NCI-H2029 (cell line): ENCODE measurements at regions not wholly inside any gene's neighbourhood (a gene's known extent, or its start where the extent isn't known, plus 50 kb on each side); places are given as distances from the start of the nearest gene placed in this dataset.

ENCODE experiments used
- DNase-seq: peaks from one replicate; lab custom pipeline; 2025; lab: John Stamatoyannopoulos, UW

DNA sequence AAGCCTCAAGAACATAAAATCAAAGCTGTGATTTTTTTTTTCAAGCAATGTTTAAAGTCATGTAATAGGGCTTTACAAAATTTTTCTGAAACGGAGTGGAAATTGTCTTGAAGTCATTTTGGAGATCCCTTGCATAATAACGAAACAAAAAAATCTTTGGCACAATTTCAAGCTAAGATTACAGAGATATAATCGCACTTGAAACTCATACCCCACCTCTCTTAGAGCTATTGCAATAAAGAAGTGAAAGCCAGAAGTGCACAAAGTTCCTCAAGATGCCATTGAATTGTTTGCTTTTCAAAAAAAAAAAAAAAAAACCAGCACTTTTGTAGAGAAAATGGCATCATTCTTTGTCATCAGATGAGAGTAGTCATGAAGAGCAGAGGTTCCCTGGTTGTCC is 152.3 kb downstream of the PAX3 start:
- DNase-seq: no peak

DNA sequence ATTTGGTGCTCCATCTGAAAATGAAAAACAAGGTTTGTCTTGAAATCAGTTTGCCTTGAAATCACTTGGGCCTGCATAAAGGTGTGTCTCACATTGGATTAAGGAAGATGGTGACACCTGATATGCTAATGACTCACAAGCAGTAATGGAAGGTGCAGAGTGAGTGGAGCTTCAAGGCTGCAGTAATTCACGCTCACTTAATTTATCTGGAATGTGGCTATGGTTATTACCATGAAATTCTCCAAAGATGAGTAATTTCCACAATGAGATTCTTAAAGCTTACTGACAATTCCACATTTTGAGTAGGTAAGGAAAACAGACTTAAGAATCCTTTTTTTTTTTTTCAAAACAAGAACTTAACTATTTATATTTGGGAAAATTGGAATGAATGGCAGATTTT is 156.8 kb downstream of the PAX3 start:
- no peak for DNase-seq

DNA sequence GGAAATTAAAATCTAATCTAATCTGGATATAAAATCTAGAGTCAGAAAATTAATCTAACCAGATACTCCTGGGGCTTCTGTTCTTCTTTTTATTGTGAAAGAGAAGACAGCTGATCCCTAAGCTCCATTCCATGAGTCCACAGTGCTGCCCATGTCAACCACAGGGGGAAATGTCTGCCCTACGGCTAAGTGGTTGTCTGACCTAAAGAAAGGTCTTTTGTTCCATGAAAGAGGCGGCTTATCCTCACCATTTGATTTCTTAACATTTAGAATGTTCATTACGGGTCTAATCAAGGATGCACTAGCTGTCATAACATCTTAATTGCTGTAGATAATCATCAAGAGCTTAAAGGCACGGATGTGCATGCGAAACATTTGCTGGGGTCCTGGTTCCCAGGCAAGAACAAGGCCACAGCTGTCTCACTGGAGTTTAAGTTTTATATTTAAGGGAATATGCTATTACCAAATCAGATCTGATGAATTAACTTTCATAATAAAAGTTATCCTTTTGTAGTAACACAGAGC is 162.6 kb downstream of the PAX3 start:
- no peak for DNase-seq

DNA sequence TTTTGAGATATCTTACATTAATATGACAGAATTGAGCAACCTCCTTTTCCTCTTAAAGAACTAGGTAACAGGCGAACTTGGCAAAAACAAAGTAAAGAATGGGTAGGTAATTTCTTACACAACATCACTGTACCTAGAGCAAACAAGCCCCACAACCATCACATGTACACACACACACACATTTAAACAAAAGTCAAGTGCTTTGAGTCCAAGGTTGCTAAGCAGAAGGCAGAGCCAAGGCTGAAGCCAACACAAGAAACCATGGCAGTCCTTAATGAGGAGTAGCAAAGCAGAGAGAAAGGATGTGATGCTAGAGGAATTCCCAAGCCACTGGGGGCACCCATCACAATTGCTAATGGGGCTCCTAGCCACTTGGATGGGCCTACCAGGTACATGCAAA is 164.1 kb downstream of the PAX3 start:
- DNase-seq: no peak

DNA sequence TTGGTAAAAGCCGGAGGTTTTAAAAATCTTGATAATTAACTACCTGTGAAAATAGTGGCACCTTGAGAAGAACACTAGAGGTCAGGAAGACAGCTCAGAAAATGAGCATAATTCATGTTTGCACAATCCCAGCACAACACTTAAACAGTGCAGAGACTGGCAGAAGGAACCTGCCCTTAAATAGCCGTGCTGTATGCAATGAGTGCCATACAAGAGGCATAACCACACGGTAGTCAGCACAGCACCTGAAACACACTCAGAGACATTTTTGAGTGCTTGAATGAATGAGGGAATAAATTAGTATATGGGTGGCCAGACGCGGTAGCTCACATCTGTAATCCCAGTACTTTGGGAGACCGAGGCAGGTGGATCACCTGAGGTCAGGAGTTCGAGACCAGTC is 164.9 kb downstream of the PAX3 start:
- DNase-seq: no peak

DNA sequence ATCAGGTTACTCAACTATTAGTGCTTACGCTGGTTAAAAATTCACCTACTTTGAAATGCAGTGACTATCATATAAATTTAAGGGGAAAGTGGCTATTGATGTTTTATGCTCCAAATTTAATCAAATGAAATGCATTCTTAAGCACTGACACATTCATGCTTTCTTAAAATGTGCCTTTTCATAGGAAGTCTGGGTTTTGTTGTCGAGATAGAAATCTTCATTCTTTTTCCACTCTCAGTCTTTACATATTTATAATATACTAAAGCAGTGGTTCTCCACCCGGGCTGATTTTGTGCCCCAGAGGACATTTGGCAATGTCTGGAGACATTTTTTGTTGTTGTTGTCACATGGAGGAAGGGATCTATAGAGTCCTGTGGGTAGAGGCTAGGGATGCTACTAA is 167.9 kb downstream of the PAX3 start:
- no peak for DNase-seq

DNA sequence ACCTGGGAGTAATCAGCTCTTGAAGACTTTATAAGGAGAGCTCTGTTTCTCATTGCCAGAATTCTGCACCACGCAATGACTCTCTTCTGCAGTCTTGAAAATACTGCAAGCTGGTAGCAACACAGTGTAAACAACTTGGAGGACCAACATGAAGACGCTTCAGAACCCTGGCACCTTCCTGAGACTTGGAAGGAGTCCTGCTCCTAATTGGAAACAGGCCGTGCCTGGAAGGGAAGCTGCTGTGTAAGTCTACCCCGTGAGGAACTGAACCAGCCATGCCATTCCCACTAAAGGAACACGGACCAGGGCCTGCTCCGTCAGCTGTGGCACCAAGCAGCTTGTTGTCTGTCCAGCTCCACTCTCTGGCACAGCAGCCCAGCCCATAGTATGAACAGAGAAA is 171.1 kb downstream of the PAX3 start:
- DNase-seq: no peak

DNA sequence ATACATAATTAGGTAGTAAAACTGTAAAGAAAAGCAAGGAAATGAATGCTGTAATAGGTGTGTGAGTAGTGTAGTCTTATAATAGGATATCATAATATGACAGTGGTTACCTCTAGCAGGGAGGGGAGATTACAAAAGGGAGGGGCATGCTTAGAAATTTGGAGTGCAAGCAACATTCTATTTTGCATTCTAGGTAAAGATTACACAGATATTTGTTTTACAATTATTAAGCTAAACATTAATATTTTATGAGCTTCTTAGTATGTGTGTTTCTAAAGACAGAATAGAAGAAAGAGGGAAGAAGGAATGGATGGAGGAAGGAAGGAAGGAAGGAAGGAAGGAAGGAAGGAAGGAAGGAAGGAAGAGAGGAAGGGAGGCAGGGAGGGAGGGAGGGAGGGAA is 177.9 kb downstream of the PAX3 start:
- DNase-seq: no peak

DNA sequence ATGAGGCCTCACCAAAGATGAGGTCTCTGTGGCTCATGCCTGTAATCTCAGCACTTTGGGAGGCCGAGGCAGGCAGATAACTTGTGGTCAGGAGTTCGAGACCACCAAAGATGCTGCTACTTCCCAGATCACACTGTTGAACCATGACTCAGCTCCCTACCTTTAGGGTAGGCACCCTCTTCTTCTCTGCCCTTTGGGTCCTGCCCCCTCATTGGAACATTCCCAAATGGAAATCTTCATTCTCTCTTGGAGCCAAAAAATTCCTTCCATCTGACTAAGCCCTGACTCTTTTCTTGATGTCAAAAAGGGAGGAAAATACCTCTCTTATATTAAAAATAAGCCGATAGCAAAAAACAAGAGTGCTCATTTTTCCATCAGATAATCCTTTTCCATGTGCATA is 183.5 kb downstream of the PAX3 start:
- no peak for DNase-seq

DNA sequence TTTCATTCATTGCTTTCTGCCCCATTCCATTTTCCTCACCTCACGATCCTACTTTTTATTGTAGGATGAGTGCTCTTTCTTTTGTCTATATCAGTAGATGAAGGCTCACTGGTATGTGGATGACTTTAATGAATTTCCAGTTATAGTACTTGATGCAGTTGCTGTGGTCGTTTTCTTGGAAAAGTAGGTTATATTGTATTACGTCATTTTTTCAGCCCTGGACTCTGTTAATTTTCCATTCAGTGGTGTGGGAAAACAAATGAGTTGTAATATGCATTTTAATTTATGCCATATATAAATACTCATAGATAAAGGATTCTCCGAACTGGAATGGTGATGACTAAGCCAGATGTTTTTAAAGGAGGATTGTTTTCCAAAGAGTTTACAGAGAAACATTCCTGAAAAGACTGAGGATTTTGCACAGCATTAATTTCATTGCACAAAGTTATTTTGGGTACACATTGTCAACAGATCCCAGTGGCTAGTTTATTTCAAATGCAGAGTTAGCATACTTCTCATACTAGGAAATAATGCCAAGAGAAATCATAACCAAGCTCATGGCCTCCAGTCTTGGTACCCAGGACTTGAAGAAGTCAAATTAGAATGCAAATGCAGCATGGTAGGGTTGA is 189.7 kb downstream of the PAX3 start:
- no peak for DNase-seq

DNA sequence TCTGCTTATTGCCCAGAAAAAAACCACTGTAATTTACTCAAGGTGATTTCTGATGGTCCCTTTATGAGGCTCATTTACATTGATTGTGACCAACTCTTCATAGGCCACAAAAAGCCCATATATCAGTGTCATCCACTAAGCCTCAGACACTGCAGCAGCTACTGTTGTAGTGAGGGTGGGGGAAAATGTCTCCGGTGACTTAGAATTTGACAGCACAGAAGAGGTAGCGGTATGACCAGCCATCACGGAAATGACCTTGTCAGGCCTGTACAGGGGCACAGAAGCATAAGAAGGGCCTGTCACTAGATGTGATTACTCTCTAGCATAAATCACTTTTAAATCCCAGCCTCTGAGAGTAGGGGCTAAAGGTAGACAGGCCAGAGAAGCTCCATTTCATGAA is 190.3 kb downstream of the PAX3 start:
- no peak for DNase-seq

DNA sequence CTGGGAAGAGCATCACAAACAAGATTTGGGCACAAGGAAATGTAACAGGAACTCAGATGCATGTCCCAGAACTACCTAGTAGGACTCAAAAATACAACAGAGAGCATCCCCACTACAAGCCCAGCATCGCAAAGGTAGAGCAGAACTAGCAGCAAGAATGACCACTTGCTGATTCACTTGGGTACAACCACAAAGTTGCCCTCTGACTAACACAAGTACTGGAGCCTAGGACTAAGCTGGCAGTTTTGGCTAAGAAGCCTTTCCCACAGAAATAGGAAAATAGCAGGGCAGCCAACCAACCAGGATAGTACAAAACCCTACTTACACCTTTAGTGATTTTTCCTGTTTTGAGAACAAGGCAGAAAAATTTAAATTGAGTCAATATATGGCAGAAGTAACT is 193.8 kb downstream of the PAX3 start:
- no peak for DNase-seq

DNA sequence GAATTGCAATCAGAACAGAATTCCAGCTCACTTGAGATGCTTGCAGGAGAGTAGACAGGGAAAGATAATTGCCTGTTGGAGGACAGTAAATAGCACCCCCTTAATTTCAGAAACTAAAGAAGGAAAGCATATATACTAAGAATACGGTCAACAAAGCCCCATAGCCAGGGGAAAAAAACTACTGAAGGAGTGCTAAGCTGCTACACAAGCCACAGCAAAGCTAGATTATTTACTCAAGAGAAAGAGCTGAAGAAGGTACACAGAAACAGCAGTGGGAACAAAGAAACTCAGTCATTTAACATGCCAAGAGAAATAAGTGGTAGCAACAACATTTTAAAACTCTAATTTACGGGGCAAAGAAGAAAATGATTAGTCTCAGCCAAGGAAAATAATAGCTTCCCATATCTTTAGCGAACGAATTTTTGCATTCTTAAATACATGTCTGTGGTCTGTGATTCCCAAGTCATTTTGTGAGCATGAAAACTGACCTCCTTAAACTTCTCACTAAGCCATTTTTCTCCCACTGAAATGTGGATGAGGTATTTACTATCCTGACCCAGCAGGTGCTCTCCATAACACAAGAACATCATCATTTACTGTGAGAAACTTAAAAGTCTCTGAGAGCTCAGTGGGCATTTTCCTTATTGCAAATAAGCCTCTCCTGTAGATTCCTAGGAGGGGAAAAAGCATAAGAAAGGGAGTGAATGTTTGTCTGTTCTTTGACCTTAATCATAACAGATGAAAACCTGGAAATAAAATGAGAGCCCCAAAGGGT is 196.0 kb downstream of the PAX3 start:
- DNase-seq: no peak

DNA sequence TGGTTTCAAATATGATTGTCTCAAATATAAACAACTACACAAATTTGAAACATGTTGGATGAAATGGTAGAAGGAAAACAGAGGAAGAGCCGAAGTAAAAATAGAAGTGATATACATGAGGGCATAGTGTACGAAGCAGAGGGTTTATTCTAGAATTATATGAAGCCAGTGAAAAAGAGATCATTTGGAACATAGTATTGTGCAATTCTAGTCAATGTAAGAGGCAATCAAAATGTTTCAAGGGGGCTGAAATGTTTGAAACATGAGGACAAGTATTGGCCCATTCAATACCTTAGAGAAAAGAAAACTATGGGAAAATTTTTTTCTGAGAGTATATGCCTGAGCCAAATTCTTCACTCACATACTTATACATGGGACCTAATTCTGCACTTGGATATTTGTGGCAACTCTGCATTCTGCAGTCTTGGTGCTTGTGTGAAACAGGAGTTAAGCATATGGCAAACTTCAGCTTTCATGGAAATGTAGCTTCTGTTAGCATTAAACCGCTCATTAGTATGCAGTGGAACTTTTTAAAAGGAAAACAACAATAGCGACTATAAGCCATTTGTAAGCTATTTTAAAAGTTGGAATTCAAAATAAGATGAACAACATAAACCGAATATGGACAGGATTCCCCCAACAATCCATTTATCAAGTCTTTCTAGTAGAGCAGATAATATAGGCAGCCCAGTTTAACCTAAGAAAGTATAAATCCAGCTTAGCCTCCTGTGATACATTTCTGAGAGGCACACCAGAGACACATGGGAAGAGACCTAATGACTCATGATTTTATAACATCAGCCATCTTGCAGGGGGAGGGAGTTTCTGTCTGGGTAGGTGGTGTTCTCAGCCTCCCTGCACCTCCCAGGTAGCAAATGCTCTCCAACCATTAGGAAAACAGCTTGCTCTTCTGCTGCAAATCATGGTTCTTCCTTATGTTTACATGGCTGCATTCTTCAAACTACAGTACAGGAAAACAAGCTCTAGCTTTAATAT is 197.8 kb downstream of the PAX3 start:
- no peak for DNase-seq

DNA sequence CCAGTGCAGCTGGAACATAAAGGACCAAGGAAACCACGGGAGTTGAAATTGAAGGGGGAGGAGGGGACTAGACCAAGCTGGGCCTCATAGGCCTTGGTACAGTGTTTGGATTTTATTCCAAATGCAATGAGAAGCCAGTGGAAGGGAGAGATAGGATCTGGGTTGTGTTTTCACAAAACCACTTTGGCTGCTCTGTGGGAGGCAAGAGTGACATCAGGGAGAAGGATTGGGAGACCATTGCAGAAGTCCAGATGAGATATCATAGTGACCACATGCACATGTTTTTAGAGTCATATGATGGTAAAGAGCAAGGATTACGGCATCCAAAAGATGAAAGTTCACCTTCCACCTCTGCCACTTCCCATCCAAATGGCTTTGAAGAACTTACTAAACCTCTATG is 210.2 kb downstream of the PAX3 start:
- no peak for DNase-seq

DNA sequence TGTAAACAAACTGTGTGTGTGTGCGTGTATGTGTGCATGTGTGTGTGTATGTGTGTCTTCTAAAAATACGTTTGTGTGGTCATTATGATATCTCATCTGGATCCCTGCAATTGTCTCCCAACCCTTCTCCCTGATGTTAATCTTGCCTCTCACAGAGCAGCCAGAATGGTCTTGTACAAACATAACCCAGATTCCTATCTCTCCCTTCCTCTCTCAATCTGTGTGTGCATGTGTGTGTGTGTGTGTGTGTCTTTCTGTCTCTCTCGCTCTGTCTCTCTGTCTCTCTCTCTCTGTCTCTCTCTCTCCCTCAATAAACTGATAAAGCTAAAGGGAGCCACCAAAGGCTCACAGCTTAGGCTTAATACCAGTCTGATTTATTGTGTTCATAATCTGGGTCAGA is 210.8 kb downstream of the PAX3 start:
- no peak for DNase-seq

DNA sequence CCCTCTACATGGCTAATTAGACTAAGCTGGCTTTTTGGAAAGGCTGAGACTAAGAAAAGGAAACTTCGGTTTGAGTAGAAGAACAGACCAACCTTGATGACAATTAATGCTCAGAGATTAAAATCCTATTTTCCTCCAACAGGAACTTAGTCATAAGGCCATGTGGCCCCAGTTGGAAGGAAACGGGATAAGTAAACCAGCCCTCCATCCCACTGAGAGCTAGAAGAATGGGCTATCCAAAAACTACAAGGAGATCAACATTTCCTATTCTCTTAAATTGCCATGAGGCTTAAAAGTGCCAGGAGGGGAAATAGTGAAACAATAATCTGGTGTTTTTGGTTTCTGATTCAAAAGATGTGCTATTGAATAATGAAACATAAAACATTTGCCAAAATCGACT is 216.6 kb downstream of the PAX3 start:
- DNase-seq: no peak

DNA sequence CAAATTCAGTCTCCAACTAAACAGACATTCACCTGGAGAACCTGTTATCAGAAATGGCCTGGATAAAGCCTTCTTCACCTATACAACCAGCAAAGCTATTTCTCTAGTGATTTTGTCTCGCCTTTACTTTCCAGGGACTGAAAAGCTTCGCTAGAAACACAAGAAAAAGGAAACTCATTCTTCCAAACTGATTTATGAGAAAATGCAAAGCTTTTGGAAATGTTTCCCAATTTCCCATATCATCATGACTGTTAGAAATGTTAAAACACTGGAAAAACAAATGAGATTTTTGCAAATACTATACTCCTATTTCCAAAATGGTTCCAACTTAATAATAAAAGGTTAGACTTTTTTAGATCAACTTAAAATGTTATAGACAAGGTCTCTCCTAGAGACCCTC is 218.7 kb downstream of the PAX3 start:
- no peak for DNase-seq

DNA sequence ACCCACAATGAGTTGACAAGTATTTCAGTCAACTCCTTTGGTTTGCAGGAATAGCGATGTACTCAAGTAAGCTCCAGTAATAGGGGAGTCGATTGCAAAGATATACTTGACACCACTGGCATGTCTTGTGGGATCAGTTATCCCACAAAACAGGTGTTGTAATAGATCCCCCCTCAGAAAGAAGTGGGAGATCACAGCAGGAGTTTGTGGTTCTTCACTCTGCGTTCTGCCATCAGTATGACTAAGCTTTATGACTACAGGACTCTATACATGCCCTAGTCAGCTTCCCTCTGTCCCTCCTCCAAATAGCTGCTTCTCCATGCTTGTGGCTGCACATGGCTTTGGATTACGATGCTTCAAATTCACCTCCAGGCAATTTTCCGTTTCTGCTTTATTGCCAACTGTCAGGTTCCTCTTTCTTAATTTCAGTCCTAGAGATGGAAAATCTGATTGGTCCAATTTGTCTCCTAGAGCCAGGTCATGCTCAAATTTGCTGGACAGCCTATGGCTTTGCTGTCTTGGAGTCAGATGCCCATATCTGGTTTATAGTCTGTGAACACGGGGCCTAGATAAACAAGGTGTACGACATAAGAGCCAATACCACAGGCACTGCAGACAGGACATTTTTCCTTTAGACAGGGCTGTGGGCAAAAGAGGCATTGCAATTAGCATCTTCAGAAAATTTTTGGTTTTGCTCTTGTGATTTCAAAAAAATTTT is 221.7 kb downstream of the PAX3 start:
- no peak for DNase-seq

DNA sequence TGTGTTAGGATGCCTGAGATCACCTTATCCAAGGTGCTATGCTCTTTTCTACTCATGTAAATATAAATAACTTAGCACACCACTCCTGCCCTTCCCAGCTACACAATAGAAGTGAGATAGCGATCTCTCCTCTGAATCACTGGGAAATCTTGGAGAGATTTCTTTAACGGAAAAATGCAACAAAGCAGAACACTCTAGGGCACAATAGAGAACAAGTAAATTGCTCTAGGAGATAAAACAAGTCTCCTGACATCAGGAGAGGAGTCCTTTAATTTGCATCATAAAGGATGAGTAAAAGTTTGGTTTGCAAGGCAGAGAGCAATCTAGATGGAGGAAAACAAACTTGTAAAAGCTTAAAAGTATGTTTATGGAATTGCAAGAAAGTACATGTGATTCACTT is 224.1 kb downstream of the PAX3 start:
- no peak for DNase-seq

DNA sequence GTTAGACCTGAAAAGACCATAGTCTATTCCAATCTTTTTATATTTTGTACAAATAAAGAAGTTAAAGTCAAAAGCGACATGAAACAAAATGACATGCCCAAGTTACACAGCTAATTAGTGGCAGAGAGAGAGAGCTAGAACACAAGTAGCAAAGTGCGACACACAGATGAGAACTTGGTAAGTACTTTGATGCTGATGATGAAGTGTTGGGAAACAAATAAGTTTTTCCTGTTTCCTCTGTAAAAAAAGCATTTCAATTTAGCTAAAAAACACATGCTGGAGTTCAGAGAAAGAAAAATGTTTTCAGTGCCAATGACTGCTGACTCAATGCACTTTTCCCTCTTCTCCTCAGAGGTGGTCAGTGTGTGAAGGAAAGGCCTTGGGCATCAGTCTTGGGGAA is 226.9 kb downstream of the PAX3 start:
- no peak for DNase-seq

DNA sequence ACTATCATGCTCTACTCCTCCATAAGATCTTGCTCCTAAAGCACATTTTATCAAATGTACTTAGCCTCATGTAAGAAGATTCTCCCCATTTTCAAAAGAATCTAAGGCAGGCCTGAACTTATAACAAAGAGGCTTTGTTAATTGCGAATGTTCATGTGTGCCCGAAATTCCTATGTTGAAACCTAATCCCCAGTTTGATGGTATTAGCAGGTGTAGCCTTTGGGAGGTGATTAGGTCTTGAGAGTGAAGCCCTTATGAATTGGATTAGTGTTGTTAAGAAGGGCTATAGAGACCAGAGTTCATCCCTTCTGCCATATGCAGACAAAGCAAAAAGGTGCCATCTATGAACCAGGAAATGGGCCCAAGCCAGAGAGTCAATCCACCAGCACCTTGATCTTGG is 234.5 kb downstream of the PAX3 start:
- no peak for DNase-seq
